NCI-H1092 treated with DMSO at 0.1 percent for 48 hours (cell line): ENCODE measurements at regions not wholly inside any gene's neighbourhood (a gene's known extent, or its start where the extent isn't known, plus 50 kb on each side); places are given as distances from the start of the nearest gene placed in this dataset.
"Not testable (repeated sequence)": the region's sequence is repeated elsewhere in the genome, so short reads cannot be mapped to it uniquely, and the experiment has no call there.

Source experiments
- DNase-seq: peaks from one replicate; lab custom pipeline; 2025; lab: John Stamatoyannopoulos, UW

- DNase-seq, result no peak
Observed at GRCh38 chr6:3619800-3620199, 131.7 kb downstream of the PXDC1 start.

- no peak for DNase-seq
Observed at GRCh38 chr6:3619201-3619600, 132.3 kb downstream of the PXDC1 start.

- DNase-seq, result no peak
Observed at GRCh38 chr6:3618642-3619041, 132.9 kb downstream of the PXDC1 start.

- DNase-seq, result no peak
Observed at GRCh38 chr6:3617681-3618311, 133.7 kb downstream of the PXDC1 start.

DNA sequence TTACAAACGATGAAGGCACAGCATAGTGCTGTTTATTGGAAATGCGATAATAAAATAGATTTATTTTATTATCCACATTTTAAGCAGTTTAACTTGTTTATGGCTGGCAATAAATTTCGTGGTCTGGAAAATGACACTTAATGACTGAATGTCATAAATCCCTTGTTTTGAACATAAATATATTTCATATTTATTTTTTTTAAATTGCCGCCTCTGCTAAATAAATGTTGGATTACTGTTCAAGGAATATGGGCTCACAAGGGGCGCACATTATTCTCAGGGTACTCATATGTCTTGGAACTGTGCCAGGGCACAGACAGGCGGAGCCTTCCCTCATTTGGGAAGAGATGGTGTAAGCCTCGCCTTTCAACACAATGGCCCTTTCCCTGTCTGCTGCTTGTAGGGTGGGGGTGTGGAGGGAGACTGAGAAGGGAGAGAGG is 134.3 kb downstream of the PXDC1 start:
- no peak for DNase-seq

DNA sequence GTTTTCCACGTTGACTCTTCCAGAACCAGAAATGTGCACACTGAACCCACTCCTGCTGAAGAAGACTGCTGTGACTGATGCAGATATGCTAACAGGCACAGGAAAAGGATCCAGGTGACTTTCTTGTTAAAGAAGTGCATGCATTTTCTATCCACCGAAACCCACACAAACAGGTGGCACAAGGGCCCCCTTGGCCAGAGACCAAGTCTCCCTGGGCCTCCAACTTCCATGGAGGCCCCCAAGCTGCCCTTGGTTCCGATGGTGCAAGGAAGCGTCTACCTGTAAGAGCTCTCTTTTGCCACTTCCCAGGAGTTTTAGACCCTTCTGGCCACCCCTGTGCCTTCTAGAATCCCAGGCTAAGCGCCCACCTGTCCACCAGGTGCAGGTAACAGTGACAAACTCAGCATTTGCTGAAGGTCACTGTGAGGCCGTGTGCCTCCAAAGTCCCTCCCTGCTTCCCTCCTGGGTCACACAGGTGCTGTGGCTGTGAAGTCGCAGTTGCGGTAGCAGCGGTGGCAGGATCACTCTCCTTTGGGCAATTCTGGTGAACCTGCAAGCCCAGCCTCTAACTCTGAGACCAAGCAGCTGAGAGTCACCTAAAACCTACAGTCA is 134.8 kb downstream of the PXDC1 start:
- no peak for DNase-seq

- no peak for DNase-seq
Observed at GRCh38 chr6:3615391-3616380, 135.8 kb downstream of the PXDC1 start.

DNA sequence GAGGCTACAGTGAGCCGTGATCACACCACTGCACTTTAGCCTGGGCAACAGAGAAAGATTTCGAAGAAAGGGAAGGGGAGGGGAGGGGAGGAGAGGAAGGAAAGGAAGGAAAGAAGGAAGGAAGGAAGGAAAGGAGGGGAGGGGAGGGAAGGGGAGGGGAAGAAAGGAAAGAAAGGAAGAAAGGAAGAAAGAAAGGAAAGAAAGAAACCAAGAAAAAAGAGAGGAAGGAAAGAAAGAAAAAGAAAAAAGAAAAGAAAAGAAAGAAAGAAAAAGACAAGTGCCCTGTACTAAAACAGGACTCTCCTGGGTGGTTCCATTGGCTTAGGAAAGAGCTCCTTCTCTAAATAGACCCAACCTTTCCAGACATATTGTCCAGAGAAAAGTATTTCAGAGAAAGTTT is 136.6 kb downstream of the PXDC1 start:
- no peak for DNase-seq

DNA sequence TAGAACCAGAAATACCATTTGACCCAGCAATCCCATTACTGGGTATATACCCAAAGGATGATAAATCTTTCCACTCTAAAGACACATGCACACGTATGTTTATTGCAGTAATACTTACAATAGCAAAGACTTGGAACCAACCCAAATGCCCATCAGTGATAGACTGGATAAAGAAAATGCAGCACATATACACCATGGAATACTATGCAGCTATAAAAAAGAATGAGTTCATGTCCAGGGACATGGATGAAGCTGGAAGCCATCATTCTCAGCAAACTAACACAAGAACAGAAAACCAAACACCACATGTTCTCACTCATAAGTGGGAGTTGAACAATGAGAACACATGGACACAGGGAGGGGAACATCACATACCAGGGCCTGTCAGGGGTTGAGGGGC is 137.9 kb downstream of the PXDC1 start:
- DNase-seq, result not testable (repeated sequence)

GRCh38 chr6:3612341-3613041 is 139.0 kb downstream of the PXDC1 start:
- peak; percentile 1 for DNase-seq

- DNase-seq, result no peak
Observed at GRCh38 chr6:3610921-3611320, 140.6 kb downstream of the PXDC1 start.

DNA sequence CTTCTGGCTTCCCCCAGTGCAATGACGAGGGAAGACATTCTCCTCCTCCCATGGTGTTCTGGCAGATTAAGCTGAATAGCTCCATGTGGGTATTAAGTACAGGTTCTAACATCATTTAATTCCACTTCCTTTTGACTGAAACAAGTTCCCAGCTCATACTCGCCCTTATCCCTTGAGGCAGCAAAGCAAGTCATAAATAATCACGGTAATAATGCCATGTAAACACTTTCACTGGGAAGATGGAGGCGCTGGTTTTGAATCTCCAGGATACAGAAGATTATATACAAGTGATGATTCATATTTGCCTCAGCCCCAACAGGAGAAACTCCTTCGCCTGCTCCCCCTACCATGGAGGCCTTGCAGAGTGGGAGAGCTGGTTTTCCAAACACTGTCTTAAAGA is 141.3 kb downstream of the PXDC1 start:
- DNase-seq, result no peak

DNA sequence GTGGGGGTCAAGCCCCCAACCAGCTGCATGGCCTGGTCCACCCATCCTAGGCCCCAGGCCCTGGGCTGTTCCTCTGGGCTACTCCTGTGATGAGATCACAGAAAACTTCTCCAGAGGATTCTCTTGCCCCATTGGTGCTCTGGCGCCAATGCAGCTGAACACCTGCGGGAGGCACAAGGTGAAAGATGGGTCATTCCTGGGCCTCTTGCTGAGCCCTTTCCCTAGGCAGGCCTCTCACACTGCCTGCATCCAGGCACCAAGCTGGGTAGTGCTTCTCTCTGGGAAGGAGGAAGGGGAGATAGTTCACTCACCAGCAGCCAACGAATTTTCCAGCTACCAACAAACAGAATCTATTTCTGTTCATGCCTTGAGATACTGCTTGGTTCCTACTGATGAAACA is 142.1 kb downstream of the PXDC1 start:
- no peak for DNase-seq

- no peak for DNase-seq
Observed at GRCh38 chr6:3608159-3608558, 143.4 kb downstream of the PXDC1 start.

DNA sequence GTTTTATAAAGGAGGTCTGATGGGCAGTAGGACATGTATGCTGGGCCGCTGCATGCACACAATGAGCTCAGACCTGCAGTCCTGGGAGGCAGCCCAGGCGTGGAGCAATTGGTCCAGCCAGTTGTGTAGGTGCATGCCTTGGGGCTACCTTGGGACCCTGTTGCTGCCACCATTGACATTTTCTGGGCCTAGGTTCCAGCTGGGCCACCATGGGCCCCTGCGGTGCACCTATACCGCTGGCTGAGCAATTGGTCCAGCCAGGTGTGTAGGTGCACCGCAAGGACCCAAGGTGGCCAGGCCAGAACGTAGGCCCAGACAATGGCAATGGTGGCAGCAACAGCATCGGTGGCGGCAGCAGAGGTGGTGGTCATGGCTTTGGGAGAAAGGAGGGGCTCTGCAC is 143.9 kb downstream of the PXDC1 start:
- no peak for DNase-seq

- DNase-seq, result no peak
Observed at GRCh38 chr6:3607171-3607570, 144.3 kb downstream of the PXDC1 start.

GRCh38 chr6:3603340-3604130 is 146.7 kb upstream of the SLC22A23 start:
- DNase-seq, result no peak

DNA sequence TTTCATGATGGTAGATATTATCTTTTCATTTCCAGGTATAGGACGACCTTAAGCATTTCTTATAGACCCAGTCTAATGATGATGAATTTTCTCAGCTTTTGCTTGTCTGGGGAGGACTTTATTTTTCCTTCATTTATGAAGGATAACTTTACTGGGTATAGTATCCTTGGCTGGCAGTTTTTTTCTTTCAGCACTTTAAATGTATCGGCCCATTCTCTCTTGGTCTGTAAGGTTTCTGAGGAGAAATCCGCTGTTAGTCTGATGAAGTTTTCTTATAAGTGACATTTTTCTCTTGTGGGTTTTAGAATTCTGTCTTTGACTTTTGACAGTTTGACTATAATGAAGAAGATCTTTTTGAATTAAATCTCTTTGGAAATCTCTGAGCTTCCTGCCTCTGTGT is 144.7 kb upstream of the SLC22A23 start:
- DNase-seq, result no peak

DNA sequence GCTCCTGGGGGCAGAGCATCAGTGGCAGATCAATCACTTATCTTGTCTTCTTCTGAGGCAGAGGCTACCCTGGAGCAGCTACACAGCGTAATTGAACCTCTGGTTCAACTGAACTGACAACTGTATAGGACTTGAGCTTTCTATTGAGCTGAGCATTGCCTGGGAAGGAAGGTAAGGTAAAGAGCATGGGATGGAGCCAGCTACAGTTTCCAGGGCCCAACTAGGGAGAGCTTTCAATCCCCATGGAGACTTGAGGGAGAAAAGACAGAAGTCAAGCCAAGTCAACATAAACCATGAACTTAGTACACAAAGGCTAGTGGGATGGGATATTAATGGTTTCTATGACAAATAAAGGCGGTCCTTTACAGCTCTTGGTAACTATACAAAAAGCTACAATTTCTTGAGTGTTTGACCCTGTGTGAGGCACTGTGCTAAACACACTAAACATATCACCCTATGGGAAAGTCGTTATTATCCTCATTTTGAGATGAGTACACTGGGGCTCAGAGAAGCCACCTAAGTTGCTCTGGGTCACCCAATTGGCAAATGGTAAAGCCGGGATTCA is 140.7 kb upstream of the SLC22A23 start:
- no peak for DNase-seq

DNA sequence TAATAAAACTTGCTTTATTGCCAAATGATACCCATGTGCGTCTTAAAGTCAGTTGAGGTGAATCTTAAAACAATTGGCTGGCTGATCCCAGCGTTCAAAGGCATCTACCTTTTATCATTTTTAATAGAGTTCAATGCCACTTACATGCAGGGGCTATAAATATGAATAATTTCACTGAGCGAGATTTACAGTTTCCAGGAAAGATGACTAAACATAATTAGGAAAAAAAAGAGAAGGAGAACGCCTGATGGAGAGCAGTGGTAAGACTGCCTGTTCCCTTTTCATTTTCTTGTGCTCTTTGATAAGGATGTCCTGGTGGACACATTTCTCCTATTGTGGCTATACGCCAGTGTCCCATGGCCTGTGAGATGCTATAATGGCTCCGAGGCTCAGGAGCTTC is 139.9 kb upstream of the SLC22A23 start:
- no peak for DNase-seq

GRCh38 chr6:3594201-3594600 is 137.4 kb upstream of the SLC22A23 start:
- DNase-seq, result no peak
